SK-N-SH (cell line): ENCODE measurements at regions not wholly inside any gene's neighbourhood (a gene's known extent, or its start where the extent isn't known, plus 50 kb on each side); places are given as distances from the start of the nearest gene placed in this dataset.

Experiments
- CTCF ChIA-PET: fragments of 300-600, 350-600 bp; formaldehyde crosslinking; extraction: SDS; loops from one replicate; lab custom pipeline; 2021; lab: Yijun Ruan, JAX
- POLR2A ChIA-PET: fragments of 350-600 bp; sonication (Branson Sonifier 250); formaldehyde crosslinking; extraction: SDS; loops from one replicate; lab custom pipeline; 2020; ENCODE audit warnings: antibody characterized with exemption, inconsistent platforms; lab: Yijun Ruan, JAX
- DNase-seq: peaks from one replicate; pipeline ENCODE4 v3.0.0; 2012
- H2AFZ ChIP-seq: fragments of 200-600 bp; sonication (generic); 2 replicates; pipeline ENCODE4 v1.8.1; 2016; ENCODE audit warnings: antibody characterized with exemption, mild to moderate bottlenecking, low read depth
- H3F3A ChIP-seq: fragments of 200-600 bp; sonication (generic); replicated peaks from 2 replicates; pipeline ENCODE3; 2016; ENCODE audit warnings: antibody characterized with exemption, mild to moderate bottlenecking; ENCODE audit not compliant: insufficient read depth
- H3K27ac ChIP-seq, 2 experiments: fragments of 200-500 bp in 1 of 2; fragments of 200-600 bp in 1 of 2; sonication (Bioruptor generic) in 1 of 2; sonication (generic), shearing (Covaris generic) in 1 of 2; 2 replicates each; pipeline versions ENCODE4 v1.5.1 to v1.6.1; 2014 to 2016; ENCODE audit warnings: low read depth in 2 of 2, inconsistent platforms in 1 of 2, low read length in 1 of 2, mild to moderate bottlenecking in 1 of 2, mixed read lengths in 1 of 2
- H3K27me3 ChIP-seq: fragments of 200-600 bp; sonication (generic), shearing (Covaris generic); 2 replicates; pipeline ENCODE4 v1.6.1; 2016; ENCODE audit warnings: mixed run types; ENCODE audit not compliant: insufficient read depth
- H3K36me3 ChIP-seq, 2 experiments: fragments of 200-500 bp in 1 of 2; fragments of 200-600 bp in 1 of 2; sonication (Bioruptor generic) in 1 of 2; sonication (generic) in 1 of 2; replicated peaks in 1 of 2; 2 replicates each; pipeline versions ENCODE3 to v1.5.1; 2014 to 2016; ENCODE audit warnings: low read length in 1 of 2, mild to moderate bottlenecking in 1 of 2; ENCODE audit not compliant: insufficient read depth in 2 of 2, control insufficient read depth in 1 of 2
- H3K4me1 ChIP-seq, 2 experiments: fragments of 200-500 bp in 1 of 2; fragments of 200-600 bp in 1 of 2; sonication (Bioruptor generic) in 1 of 2; sonication (generic), shearing (Covaris generic) in 1 of 2; 2 replicates each; pipeline versions ENCODE4 v1.5.1 to v1.6.1; 2014 to 2016; ENCODE audit warnings: low read depth in 1 of 2, low read length in 1 of 2, mixed run types in 1 of 2; ENCODE audit not compliant: insufficient read depth in 2 of 2, control insufficient read depth in 1 of 2
- H3K4me2 ChIP-seq: fragments of 200-600 bp; sonication (generic), shearing (Covaris generic); 2 replicates; pipeline ENCODE4 v1.6.1; 2017; ENCODE audit warnings: mixed run types
- H3K4me3 ChIP-seq, 2 experiments: fragments of 200-500 bp in 1 of 2; fragments of 200-600 bp in 1 of 2; sonication (Bioruptor generic) in 1 of 2; sonication (generic), shearing (Covaris generic) in 1 of 2; 2 replicates each; pipeline versions ENCODE4 v1.5.1 to v1.8.1; 2014 to 2016; ENCODE audit warnings: low read depth in 2 of 2, inconsistent platforms in 1 of 2, low read length in 1 of 2, mild to moderate bottlenecking in 1 of 2, mixed read lengths in 1 of 2, moderate library complexity in 1 of 2
- H3K79me2 ChIP-seq: fragments of 200-600 bp; sonication (generic); 2 replicates; pipeline ENCODE4 v1.8.1; 2017; ENCODE audit warnings: mild to moderate bottlenecking; ENCODE audit not compliant: insufficient read depth
- H3K9ac ChIP-seq: fragments of 200-600 bp; sonication (generic); 2 replicates; pipeline ENCODE4 v1.6.1; 2017; ENCODE audit warnings: mixed run types
- H3K9me2 ChIP-seq: fragments of 200-600 bp; sonication (generic); 2 replicates; pipeline ENCODE4 v1.6.1; 2017; ENCODE audit warnings: mixed run types
- H3K9me3 ChIP-seq: fragments of 200-600 bp; sonication (generic); 2 replicates; pipeline ENCODE4 v1.6.1; 2017; ENCODE audit warnings: mixed run types, mild to moderate bottlenecking, moderate library complexity
- H4K20me1 ChIP-seq: fragments of 200-600 bp; sonication (generic); 2 replicates; pipeline ENCODE4 v1.6.1; 2017; ENCODE audit warnings: mild to moderate bottlenecking, mixed run types; ENCODE audit not compliant: insufficient read depth
- FOXJ3 ChIP-seq: sonication (generic); formaldehyde crosslinking; IDR thresholded peaks from 2 replicates; pipeline ENCODE4 v1.5.1; 2020; ENCODE audit warnings: mild to moderate bottlenecking, missing genetic modification reagents
- NFIC ChIP-seq: IDR thresholded peaks from 2 replicates; pipeline ENCODE4 v1.4.0; 2012; ENCODE audit warnings: borderline replicate concordance
- TAF1 ChIP-seq: IDR thresholded peaks from 2 replicates; pipeline ENCODE4 v1.6.1; 2012; ENCODE audit warnings: low read depth, mild to moderate bottlenecking, low read length, moderate library complexity, borderline replicate concordance
- TCF12 ChIP-seq: IDR thresholded peaks from 2 replicates; pipeline ENCODE4 v1.4.0; 2012
- TEAD4 ChIP-seq: IDR thresholded peaks from 2 replicates; pipeline ENCODE4 v1.4.0; 2012; ENCODE audit warnings: mild to moderate bottlenecking, borderline replicate concordance; ENCODE audit not compliant: insufficient read depth
- WGBS: methylation state at CpG from one replicate; pipeline ENCODE4 v1.1.6; 2017; ENCODE audit warnings: low lambda C conversion rate; 5-methylcytosine and 5-hydroxymethylcytosine counted together
- TF ChIP-seq, protein P1 (sequence below): IDR thresholded peaks from 2 replicates; pipeline ENCODE4 v1.4.0; 2012; ENCODE audit warnings: low read depth
- TF ChIP-seq, protein P2 (sequence below): fragments of 150-350 bp; IDR thresholded peaks from 2 replicates; pipeline ENCODE4 v1.6.1; 2017; ENCODE audit warnings: antibody characterized with exemption, low read length, low read depth, borderline replicate concordance

GRCh38 chr5:97591781-97592180 is 408.7 kb upstream of the RIOK2 start (continued):
- no peak for TF ChIP-seq TAF1

GRCh38 chr5:97600486-97600885 is 417.4 kb upstream of the RIOK2 start:
- Histone ChIP-seq H3K36me3 (no peaks in the 10 kb centered on the region), H3K4me2 (no peak overlapping the region), H3K27ac (no peak overlapping the region), H3K9me2 (no peaks in the 10 kb centered on the region), H3K4me1 (no peaks in the 10 kb centered on the region), H3K9me3 (no peaks in the 10 kb centered on the region), H3K9ac (no peak overlapping the region), H3K27me3 (no peaks in the 10 kb centered on the region), H3K79me2 (no peaks in the 10 kb centered on the region), H2AFZ (no peak overlapping the region), H3F3A (no peaks in the 10 kb centered on the region), H3K4me3 (no peak overlapping the region), H4K20me1 (no peaks in the 10 kb centered on the region)
- POLR2A ChIA-PET: no interaction called here
- TF ChIP-seq NFIC (no peak), TEAD4 (no peak)
- TF ChIP-seq, protein P1, sequence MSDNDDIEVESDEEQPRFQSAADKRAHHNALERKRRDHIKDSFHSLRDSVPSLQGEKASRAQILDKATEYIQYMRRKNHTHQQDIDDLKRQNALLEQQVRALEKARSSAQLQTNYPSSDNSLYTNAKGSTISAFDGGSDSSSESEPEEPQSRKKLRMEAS: no peak
- TF ChIP-seq, protein P2, sequence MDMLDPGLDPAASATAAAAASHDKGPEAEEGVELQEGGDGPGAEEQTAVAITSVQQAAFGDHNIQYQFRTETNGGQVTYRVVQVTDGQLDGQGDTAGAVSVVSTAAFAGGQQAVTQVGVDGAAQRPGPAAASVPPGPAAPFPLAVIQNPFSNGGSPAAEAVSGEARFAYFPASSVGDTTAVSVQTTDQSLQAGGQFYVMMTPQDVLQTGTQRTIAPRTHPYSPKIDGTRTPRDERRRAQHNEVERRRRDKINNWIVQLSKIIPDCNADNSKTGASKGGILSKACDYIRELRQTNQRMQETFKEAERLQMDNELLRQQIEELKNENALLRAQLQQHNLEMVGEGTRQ: no peak
- no peak for DNase-seq
- CTCF ChIA-PET: no interaction called here

- Histone ChIP-seq H3F3A (no peaks in the 10 kb centered on the region), H3K9ac (no peak overlapping the region), H3K4me1 (no peaks in the 10 kb centered on the region), H3K9me2 (no peaks in the 10 kb centered on the region), H3K4me3 (no peak overlapping the region), H3K27me3 (no peaks in the 10 kb centered on the region), H3K27ac (no peak overlapping the region), H3K9me3 (no peaks in the 10 kb centered on the region), H3K4me2 (no peak overlapping the region), H3K36me3 (no peaks in the 10 kb centered on the region), H4K20me1 (no peaks in the 10 kb centered on the region), H2AFZ (no peak overlapping the region), H3K79me2 (no peaks in the 10 kb centered on the region)
- TF ChIP-seq FOXJ3 (CRISPR knock-in tag): no peak
- DNase-seq: no peak
- CTCF ChIA-PET: no interaction called here
- POLR2A ChIA-PET: no interaction called here
- WGBS: 36% methylated on average over 3 of the region's 3 CpGs
Measured at GRCh38 chr5:97601651-97602050, 418.6 kb upstream of the RIOK2 start.

DNA sequence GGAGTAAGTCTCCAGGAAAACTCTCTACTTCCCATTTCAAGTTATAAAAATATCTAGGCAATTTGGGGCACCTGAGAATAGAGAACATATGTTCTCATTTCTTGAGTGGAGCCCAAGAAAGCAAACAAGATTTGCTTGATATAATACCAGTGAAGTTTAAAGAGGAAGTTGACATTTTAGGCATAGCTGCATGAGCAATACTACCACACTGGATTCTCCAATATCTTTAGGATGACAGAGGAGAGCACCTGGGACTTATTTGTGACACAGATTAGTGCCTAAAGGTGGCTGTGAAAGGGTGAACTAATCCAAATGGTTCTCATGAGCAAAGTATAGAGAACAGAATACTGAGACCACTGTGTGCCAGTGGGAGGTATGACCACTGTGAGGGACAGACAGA is 423.5 kb upstream of the RIOK2 start:
- Histone ChIP-seq H3K9me2 (no peaks in the 10 kb centered on the region), H3K4me3 (no peak overlapping the region), H3K36me3 (no peaks in the 10 kb centered on the region), H3K27me3 (no peaks in the 10 kb centered on the region), H2AFZ (no peak overlapping the region), H3K4me1 (no peaks in the 10 kb centered on the region; a peak in 1 of 4 replicates), H3F3A (no peaks in the 10 kb centered on the region), H3K27ac (no peak overlapping the region), H3K4me2 (no peak overlapping the region), H4K20me1 (no peaks in the 10 kb centered on the region), H3K9ac (no peak overlapping the region), H3K9me3 (no peaks in the 10 kb centered on the region), H3K79me2 (no peaks in the 10 kb centered on the region)
- CTCF ChIA-PET: no interaction called here
- DNase-seq: no peak
- POLR2A ChIA-PET: no interaction called here
- TF ChIP-seq TCF12: no peak
